GOT3 (cell line): ENCODE measurements at regions not wholly inside any gene's neighbourhood (a gene's known extent, or its start where the extent isn't known, plus 50 kb on each side); places are given as distances from the start of the nearest gene placed in this dataset.

Experiments
- DNase-seq: peaks from one replicate; lab custom pipeline; 2025; ENCODE audit warnings: mixed read lengths; lab: John Stamatoyannopoulos, UW

GRCh38 chr16:82567175-82567574 is 59.6 kb upstream of the CDH13 start:
- DNase-seq: no peak

DNA sequence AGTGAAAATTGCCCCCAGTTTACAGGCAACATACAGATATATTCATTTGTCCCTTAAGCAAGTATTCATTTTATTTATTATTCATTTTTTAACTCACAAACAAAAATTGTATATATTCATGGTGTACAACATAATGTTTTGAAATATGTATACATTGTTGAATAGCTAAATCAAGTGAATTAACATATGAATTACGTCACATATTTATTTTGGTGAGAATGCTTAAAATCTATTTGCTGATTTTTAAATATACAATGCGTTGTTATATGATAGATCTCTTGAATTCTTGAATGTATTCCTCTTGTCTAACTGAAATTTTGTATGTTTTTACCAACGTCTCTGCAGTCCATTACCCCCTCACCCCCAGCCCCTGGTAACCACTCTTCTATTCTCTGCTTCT is 63.4 kb upstream of the CDH13 start:
- no peak for DNase-seq

GRCh38 chr16:82562183-82562683 is 64.5 kb upstream of the CDH13 start:
- DNase-seq: no peak

DNA sequence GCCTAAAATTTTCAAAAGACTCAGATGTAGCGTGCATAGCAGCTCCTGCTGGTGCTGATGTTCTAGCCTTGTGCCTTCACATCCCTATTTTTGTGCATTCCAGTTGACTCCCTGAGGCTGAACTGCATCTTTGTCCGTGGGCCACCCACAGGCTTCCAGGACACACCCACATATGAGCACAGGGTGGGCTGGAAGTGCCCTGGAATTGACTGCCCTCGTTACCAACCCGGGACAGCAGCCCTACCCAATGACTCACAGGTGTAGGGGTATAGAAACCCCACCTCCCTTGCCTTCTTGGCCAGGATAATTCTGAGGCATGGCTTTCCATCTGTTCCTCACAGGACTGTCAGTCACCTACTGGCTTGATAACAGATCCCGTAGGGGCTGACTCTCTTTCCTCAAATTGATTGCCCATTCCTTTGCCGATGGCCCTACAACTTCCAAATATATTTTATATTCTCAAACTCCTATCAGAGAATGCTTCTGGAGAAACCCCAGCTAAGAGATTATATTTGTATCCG is 65.9 kb upstream of the CDH13 start:
- DNase-seq: no peak

GRCh38 chr16:82544378-82545160 is 82.2 kb upstream of the CDH13 start:
- DNase-seq: no peak

DNA sequence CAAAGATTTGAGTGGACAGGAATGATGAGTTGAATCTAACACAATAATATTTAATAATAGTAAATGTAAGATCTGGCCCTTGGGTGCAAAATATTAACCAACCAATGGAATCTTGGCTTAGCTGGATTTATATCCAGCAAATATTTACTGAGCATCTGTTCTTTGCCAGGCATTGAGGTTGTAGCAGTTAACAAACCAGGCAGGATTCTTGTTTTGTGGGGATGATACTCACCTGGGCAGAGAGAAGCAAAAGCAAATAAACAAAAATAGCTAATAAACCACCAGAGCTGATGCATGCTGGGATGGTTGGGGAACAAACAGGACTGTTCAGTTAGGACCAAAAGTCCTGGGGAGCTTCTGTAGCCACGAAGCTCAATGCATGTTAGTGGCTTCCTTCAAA is 84.1 kb upstream of the CDH13 start:
- DNase-seq: no peak

DNA sequence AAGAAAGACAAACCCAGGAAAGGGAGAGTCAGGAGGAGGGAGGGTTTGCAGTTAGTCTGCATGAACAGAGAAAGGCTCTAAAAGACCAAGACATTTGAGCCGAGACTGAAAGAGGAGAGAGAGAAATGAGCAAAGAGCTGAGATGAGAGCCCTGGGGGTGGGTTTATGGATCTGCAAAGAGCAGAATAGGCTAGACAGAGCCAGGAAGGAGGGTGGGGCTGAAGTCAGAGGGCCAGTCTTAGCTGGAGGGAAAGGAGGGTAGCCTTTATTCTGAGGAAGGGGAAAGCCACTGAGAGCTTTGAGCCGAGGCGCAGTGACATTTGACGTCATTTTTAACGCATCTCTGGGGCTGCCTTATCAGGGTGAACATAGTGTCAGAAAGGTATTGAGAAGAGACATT is 85.7 kb upstream of the CDH13 start:
- no peak for DNase-seq

- DNase-seq: no peak
Observed at GRCh38 chr16:82535764-82536163, 91.0 kb upstream of the CDH13 start.

- no peak for DNase-seq
Observed at GRCh38 chr16:82535262-82535661, 91.5 kb upstream of the CDH13 start.

GRCh38 chr16:82533189-82533588 is 93.6 kb upstream of the CDH13 start:
- DNase-seq: no peak

DNA sequence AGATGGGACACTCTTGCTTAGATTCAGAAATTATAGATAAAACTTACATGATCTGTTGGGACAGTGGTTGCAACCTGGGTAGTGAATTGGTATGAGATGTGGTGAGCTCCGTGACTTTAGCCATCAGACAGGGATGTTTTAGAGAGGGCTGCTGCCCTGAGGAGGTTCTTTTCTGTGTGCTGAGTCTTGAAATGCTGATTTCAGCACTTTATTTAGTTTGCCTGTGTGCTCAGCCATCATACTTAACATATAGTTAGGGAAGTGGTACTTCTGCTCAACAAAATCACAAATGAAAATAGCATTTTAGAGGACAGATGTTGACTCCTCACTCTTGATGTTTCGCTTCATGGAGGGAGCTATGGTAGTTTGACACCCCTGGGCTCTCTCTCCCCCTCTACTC is 95.9 kb upstream of the CDH13 start:
- DNase-seq: no peak

- no peak for DNase-seq
Observed at GRCh38 chr16:82527101-82527500, 99.7 kb upstream of the CDH13 start.

GRCh38 chr16:82524976-82525375 is 101.8 kb upstream of the CDH13 start:
- no peak for DNase-seq

GRCh38 chr16:82523815-82524214 is 103.0 kb upstream of the CDH13 start:
- DNase-seq: no peak

GRCh38 chr16:82522026-82522425 is 104.7 kb upstream of the CDH13 start:
- DNase-seq: no peak

- DNase-seq: no peak
Observed at GRCh38 chr16:82518811-82519210, 108.0 kb upstream of the CDH13 start.

GRCh38 chr16:82514262-82514661 is 112.5 kb upstream of the CDH13 start:
- DNase-seq: no peak

- DNase-seq: no peak
Observed at GRCh38 chr16:82510789-82511305, 115.9 kb upstream of the CDH13 start.

DNA sequence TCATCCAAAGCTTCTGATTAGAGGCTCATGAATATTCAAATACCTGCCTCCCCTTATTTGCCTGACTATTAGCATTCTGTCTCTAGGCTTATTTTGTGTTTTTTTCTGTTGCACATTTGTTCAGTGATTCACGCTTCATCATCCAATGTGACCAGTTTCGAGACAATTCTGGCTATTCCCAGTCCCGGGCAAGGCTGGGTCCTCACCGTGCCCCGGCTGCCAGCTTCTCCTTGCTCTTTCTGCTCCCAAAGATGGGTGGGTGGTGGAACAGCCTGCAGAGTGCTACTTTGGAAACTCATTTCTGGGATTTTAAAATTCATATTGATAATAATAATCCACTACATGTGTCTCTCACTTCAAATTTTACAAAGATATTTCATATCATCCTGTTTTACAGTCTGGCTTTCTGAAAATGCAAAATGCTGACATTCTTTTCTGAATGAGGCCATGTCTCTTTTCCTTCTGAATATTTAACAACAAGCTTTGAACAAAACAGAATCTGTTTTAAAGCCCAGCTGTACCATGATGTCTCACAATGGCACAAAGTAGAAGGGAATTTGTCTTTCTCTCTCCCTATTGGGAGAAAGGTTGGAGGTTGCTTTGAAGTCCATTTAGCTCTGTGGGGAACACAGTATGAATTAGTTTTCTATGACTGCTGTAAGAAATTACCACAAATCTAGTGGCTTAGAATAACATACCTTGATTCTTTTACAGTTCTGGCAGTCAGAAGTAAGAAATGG is 116.9 kb upstream of the CDH13 start:
- no peak for DNase-seq

GRCh38 chr16:82506692-82507670 is 119.8 kb upstream of the CDH13 start:
- no peak for DNase-seq

DNA sequence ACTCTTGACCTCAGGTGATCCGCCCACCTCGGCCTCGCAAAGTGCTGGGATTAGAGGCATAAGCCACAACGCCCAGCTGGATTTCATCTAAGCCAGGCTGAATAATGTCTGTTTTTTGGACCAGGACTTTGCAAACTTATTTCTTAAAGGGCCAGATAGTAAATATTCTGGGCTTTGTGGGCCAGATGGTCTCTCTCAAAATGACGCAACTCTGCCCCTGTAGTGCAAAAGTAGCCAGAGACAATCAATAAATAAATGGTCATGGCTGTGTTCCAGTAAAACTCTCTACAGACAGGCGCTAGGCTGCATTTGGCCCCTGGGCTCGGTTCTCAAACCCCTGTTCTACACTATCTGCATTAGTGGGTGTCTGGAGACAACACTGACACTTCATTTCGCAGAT is 121.9 kb upstream of the CDH13 start:
- DNase-seq: no peak

DNA sequence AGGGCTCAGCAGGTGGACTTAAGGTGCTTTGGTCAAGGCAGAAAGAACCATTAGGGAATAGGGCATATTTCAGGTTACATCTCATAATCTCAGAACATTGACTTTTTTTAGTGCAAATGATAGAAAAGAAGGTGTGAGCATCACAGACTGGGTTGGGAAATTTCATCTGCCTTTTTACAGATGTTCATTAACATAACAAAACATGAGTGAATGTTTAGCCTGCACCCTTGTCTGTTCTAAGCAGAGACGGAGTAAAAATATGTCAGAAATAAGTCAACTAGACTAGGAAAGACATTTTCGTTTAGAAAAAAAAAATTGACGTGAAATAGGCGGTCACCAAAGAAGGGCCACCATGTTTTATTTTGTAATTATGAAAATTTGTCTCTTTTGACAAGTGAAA is 127.5 kb upstream of the CDH13 start:
- no peak for DNase-seq
